ENCODE measurements at regions not wholly inside any gene's neighbourhood (a gene's known extent, or its start where the extent isn't known, plus 50 kb on each side); places are given as distances from the start of the nearest gene placed in this dataset.

DNA sequence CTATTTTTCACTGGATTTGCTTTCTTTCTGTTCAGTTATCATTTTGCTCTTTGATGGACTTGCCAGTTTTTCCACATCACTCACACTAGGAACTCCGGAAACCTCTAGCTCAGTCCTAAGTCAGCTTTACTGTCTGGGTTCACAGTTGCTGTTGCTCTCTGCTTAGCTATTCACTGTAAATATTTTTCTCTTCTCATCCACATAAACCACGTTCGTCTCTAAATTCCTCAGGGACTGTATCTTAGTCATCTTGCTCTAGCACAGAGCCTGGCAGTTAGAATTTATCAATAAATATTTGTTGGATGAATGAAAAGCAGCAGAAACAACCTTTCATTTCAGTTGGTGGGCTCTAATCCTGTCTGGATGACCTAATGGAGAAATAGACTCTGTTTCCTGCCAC, 119.4 kb upstream of the DMD start:
- TF ChIP-seq, protein P1, sequence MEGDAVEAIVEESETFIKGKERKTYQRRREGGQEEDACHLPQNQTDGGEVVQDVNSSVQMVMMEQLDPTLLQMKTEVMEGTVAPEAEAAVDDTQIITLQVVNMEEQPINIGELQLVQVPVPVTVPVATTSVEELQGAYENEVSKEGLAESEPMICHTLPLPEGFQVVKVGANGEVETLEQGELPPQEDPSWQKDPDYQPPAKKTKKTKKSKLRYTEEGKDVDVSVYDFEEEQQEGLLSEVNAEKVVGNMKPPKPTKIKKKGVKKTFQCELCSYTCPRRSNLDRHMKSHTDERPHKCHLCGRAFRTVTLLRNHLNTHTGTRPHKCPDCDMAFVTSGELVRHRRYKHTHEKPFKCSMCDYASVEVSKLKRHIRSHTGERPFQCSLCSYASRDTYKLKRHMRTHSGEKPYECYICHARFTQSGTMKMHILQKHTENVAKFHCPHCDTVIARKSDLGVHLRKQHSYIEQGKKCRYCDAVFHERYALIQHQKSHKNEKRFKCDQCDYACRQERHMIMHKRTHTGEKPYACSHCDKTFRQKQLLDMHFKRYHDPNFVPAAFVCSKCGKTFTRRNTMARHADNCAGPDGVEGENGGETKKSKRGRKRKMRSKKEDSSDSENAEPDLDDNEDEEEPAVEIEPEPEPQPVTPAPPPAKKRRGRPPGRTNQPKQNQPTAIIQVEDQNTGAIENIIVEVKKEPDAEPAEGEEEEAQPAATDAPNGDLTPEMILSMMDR (IDR thresholded peaks at IDR 0.05): no peak
- TF ChIP-seq POLR2A (IDR thresholded peaks at IDR 0.05): no peak
